Panc1 (cell line): ENCODE measurements at regions not wholly inside any gene's neighbourhood (a gene's known extent, or its start where the extent isn't known, plus 50 kb on each side); places are given as distances from the start of the nearest gene placed in this dataset.

ENCODE experiments used
- ATAC-seq: fragments of 200-7000 bp; cut with Tn5 transposase; 2 replicates; pipeline ENCODE4 v1.9.1; 2020; ENCODE audit warnings: mild to moderate bottlenecking, moderate library complexity
- BruUV-seq: library from RNA; stranded (reverse); fragments of 400-500 nt; replicated peaks from 2 replicates; lab custom pipeline; 2021; lab: Mats Ljungman, UMichigan
- CTCF ChIA-PET: fragments of 300-600 bp; sonication (Branson Sonifier 250); formaldehyde crosslinking; loops from one replicate; lab custom pipeline; 2022; ENCODE audit warnings: antibody characterized with exemption; lab: Charles Lee
- POLR2A ChIA-PET: fragments of 300-600 bp; sonication (Branson Sonifier 250); formaldehyde crosslinking; loops from one replicate; lab custom pipeline; 2022; ENCODE audit warnings: antibody characterized with exemption; lab: Charles Lee
- DNase-seq: peaks from one replicate; pipeline ENCODE4 v3.0.0-alpha.2; 2010; ENCODE audit warnings: low read depth, low spot score
- H3K27ac ChIP-seq: 2 replicates; pipeline ENCODE4 v1.5.1; 2011; ENCODE audit warnings: mild to moderate bottlenecking, low read length, inconsistent platforms
- H3K27me3 ChIP-seq: fragments of 200-500 bp; sonication (Bioruptor generic); 2 replicates; pipeline ENCODE4 v1.6.0; 2014; ENCODE audit warnings: low read length, inconsistent platforms; ENCODE audit not compliant: control insufficient read depth, insufficient read depth
- H3K36me3 ChIP-seq: fragments of 200-500 bp; sonication (Bioruptor generic); 2 replicates; pipeline ENCODE4 v1.5.1; 2014; ENCODE audit warnings: inconsistent platforms, mild to moderate bottlenecking, low read length, moderate library complexity; ENCODE audit not compliant: control insufficient read depth, insufficient read depth
- H3K4me1 ChIP-seq: 2 replicates; pipeline ENCODE4 v1.5.1; 2011; ENCODE audit warnings: inconsistent platforms, mild to moderate bottlenecking, low read length, moderate library complexity; ENCODE audit not compliant: control insufficient read depth, insufficient read depth
- H3K4me3 ChIP-seq, 2 experiments: 2 replicates each; pipeline ENCODE4 v1.5.1; 2011 to 2012; ENCODE audit warnings: low read depth in 2 of 2, low read length in 2 of 2, mild to moderate bottlenecking in 2 of 2, inconsistent platforms in 1 of 2, moderate library complexity in 1 of 2
- H3K9me3 ChIP-seq: fragments of 200-500 bp; sonication (Bioruptor generic); 2 replicates; pipeline ENCODE4 v1.5.1; 2014; ENCODE audit warnings: low read depth, mild to moderate bottlenecking, inconsistent platforms, low read length, moderate library complexity; ENCODE audit not compliant: control insufficient read depth, insufficient read depth
- CTCF ChIP-seq: fragments of 450-650 bp; IDR thresholded peaks from 2 replicates; pipeline ENCODE4 v1.5.1; 2017; ENCODE audit warnings: mild to moderate bottlenecking
- POLR2AphosphoS5 ChIP-seq: IDR thresholded peaks from 2 replicates; pipeline ENCODE4 v1.6.1; 2012; ENCODE audit warnings: mild to moderate bottlenecking, low read depth, low read length, moderate library complexity
- REST ChIP-seq, 2 experiments: IDR thresholded peaks; 2 replicates each; pipeline ENCODE4 v1.6.1; 2011 to 2012; ENCODE audit warnings: low read depth in 2 of 2, control low read depth in 1 of 2, low read length in 1 of 2, mild to moderate bottlenecking in 1 of 2, moderate library complexity in 1 of 2; ENCODE audit not compliant: insufficient read depth in 1 of 2
- SIN3A ChIP-seq: IDR thresholded peaks from 2 replicates; pipeline ENCODE4 v1.6.1; 2012; ENCODE audit warnings: low read depth, mild to moderate bottlenecking, low read length, moderate library complexity, borderline replicate concordance; ENCODE audit not compliant: insufficient read depth
- TCF7L2 ChIP-seq: IDR thresholded peaks from 2 replicates; pipeline ENCODE4 v1.6.1; 2011; ENCODE audit warnings: mild to moderate bottlenecking, low read depth, low read length, inconsistent platforms
- in situ Hi-C: cut with HindIII; loops from 2 replicates; pipeline ENCODE4 v1.10.0; 2016; ENCODE audit warnings: low sequenced_read_pairs, low pct_unique_long_range_greater_than_20kb
- intact Hi-C: fragments of 100-400 bp; cut with micrococcal nuclease; formaldehyde crosslinking; loops from one replicate; pipeline ENCODE4 v1.10.0; 2022; ENCODE audit not compliant: unreplicated experiment

GRCh38 chr5:164052536-164053093 lies 547.2 kb downstream of the MAT2B start:
- no peak for DNase-seq
- intact Hi-C loops: no loop called here
- BruUV-seq: no TSS peak
- ATAC-seq: no peak
- POLR2A ChIA-PET: no interaction called here
- no peak for TF ChIP-seq SIN3A
- TF ChIP-seq CTCF: no peak
- TF ChIP-seq TCF7L2: no peak
- TF ChIP-seq POLR2AphosphoS5: no peak
- H3K4me3 ChIP-seq: no peak overlapping the region
- CTCF ChIA-PET: no interaction called here
- no peaks in the 10 kb centered on the region for H3K4me1 ChIP-seq
- no peaks in the 10 kb centered on the region for H3K27me3 ChIP-seq
- no peaks in the 10 kb centered on the region for H3K36me3 ChIP-seq
- no peak overlapping the region for H3K27ac ChIP-seq
- in situ Hi-C loops: no loop called here
- no peaks in the 10 kb centered on the region for H3K9me3 ChIP-seq

- no peaks in the 10 kb centered on the region for H3K36me3 ChIP-seq
- BruUV-seq: no TSS peak
- no peak for ATAC-seq
- H3K9me3 ChIP-seq: no peaks in the 10 kb centered on the region
- intact Hi-C loops (no loop called here), in situ Hi-C loops (no loop called here)
- POLR2A ChIA-PET: no interaction called here
- CTCF ChIA-PET: no interaction called here
- DNase-seq: no peak
- H3K27ac ChIP-seq: no peak overlapping the region
- H3K4me1 ChIP-seq: no peaks in the 10 kb centered on the region
- no peaks in the 10 kb centered on the region for H3K27me3 ChIP-seq
- no peak for TF ChIP-seq CTCF
- TF ChIP-seq SIN3A: no peak
- no peak for TF ChIP-seq POLR2AphosphoS5
- no peak for TF ChIP-seq TCF7L2
- no peak for TF ChIP-seq REST (IDR thresholded peaks at IDR 0.05; ENCODE audit: insufficient read depth in 1 of 2, low read depth in 2 of 2, low read length in 1 of 2)
- no peak overlapping the region for H3K4me3 ChIP-seq
Observed at GRCh38 chr5:164053123-164053522, 547.7 kb downstream of the MAT2B start.
